A673 (cell line): ENCODE measurements at regions not wholly inside any gene's neighbourhood (a gene's known extent, or its start where the extent isn't known, plus 50 kb on each side); places are given as distances from the start of the nearest gene placed in this dataset.

Experiments used
- EZH2 ChIP-seq: fragments of 200-600 bp; sonication (generic); IDR thresholded peaks from 2 replicates; pipeline ENCODE4 v1.6.1; 2017; ENCODE audit warnings: borderline replicate concordance, low read depth, mild to moderate bottlenecking, mixed read lengths, antibody characterized with exemption, low read length; ENCODE audit not compliant: poor library complexity, severe bottlenecking
- TF ChIP-seq, protein P1 (sequence below): fragments of 300-800, 200-600 bp; sonication (generic); conservative IDR thresholded peaks from 2 replicates; pipeline ENCODE4 v1.5.1; 2017; ENCODE audit warnings: low read depth, mild to moderate bottlenecking, antibody characterized with exemption, low read length, moderate library complexity, mixed read lengths

DNA sequence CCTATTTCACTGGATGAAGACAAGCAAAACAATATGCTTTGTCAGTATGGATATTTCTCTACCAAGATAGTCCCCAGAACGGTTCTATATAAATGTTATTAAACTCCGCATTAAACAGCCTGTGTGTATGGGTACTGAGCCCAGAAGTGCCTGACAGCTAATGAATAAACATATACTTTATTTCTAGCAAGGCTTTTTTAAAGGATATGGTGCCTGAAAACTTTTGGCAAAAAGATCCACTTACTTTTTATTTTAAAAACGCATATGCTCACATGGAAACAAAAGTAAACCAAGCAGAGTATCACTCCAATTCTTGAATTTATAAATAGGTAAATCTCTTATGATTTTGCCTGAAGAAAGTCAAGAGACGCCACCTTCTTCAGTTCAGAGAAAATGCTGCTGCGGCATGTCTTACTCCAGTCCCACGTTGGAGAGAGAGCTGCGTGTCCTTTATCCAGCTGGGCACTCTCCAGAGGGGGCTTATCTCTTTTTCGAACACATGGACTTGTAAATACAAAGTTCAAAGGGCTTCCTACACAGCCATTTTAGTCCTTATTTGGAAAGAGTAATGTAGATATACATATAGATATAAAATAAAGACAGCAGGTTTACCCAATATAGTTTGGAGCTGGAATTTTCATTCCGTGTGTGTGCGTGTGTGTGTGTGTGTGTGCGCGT lies 264.2 kb downstream of the ADAMTS20 start:
- TF ChIP-seq, protein P1, sequence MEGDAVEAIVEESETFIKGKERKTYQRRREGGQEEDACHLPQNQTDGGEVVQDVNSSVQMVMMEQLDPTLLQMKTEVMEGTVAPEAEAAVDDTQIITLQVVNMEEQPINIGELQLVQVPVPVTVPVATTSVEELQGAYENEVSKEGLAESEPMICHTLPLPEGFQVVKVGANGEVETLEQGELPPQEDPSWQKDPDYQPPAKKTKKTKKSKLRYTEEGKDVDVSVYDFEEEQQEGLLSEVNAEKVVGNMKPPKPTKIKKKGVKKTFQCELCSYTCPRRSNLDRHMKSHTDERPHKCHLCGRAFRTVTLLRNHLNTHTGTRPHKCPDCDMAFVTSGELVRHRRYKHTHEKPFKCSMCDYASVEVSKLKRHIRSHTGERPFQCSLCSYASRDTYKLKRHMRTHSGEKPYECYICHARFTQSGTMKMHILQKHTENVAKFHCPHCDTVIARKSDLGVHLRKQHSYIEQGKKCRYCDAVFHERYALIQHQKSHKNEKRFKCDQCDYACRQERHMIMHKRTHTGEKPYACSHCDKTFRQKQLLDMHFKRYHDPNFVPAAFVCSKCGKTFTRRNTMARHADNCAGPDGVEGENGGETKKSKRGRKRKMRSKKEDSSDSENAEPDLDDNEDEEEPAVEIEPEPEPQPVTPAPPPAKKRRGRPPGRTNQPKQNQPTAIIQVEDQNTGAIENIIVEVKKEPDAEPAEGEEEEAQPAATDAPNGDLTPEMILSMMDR, result no peak
- no peak for TF ChIP-seq EZH2
